ENCODE measurements at regions not wholly inside any gene's neighbourhood (a gene's known extent, or its start where the extent isn't known, plus 50 kb on each side); places are given as distances from the start of the nearest gene placed in this dataset.

DNA sequence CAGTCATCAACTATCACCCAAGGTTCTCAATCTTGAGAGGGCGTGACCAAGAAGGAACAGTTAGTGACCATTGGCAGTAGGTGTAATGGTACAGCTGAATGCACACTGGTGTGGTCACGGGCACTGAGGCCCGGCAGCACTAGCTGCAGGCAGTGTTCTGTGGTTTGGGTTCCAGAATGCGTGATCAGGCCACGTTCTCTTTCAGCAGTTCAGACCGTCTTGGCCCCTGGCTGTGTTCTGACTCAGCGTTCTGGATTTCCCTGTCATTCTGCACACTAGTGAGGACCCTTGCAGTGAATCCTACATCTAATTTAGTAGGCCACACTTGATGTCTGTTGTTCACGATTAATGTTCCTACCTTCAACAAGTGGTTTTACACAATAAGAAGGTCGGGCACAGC lies 220.5 kb upstream of the SLCO3A1 start:
- POLR2A ChIA-PET, result no interaction called here
- TF ChIP-seq, protein P1, sequence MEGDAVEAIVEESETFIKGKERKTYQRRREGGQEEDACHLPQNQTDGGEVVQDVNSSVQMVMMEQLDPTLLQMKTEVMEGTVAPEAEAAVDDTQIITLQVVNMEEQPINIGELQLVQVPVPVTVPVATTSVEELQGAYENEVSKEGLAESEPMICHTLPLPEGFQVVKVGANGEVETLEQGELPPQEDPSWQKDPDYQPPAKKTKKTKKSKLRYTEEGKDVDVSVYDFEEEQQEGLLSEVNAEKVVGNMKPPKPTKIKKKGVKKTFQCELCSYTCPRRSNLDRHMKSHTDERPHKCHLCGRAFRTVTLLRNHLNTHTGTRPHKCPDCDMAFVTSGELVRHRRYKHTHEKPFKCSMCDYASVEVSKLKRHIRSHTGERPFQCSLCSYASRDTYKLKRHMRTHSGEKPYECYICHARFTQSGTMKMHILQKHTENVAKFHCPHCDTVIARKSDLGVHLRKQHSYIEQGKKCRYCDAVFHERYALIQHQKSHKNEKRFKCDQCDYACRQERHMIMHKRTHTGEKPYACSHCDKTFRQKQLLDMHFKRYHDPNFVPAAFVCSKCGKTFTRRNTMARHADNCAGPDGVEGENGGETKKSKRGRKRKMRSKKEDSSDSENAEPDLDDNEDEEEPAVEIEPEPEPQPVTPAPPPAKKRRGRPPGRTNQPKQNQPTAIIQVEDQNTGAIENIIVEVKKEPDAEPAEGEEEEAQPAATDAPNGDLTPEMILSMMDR (IDR thresholded peaks at IDR 0.05; ENCODE audit: control extremely low read depth, extremely low read depth, low read depth, missing control alignments), result no peak
- CTCF ChIA-PET, result no interaction called here
- no peak for DNase-seq (ENCODE audit: extremely low spot score)

DNA sequence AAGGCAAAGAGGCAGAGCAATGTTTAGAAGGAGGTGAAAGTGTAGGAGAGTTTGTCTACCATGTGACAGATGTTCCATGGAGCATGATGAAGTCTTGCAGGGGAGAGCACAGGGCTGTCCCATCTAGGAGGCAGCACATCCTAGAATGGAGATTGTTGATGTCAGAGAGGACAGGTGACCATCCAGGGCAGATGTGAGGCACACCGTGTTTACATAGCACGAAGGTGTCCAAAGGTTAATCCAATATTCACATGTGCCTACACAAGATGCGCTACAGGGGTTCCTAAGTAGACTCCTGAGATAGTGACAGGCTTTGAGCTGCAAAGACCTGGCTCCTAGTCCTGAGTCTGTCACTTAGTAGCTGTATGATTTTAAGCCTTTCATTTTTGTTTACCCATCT lies 219.3 kb upstream of the SLCO3A1 start:
- POLR2A ChIA-PET, result no interaction called here
- DNase-seq (ENCODE audit: extremely low spot score), result no peak
- CTCF ChIA-PET, result no interaction called here
- TF ChIP-seq, protein P1 (IDR thresholded peaks at IDR 0.05; ENCODE audit: control extremely low read depth, extremely low read depth, low read depth, missing control alignments), result no peak

DNA sequence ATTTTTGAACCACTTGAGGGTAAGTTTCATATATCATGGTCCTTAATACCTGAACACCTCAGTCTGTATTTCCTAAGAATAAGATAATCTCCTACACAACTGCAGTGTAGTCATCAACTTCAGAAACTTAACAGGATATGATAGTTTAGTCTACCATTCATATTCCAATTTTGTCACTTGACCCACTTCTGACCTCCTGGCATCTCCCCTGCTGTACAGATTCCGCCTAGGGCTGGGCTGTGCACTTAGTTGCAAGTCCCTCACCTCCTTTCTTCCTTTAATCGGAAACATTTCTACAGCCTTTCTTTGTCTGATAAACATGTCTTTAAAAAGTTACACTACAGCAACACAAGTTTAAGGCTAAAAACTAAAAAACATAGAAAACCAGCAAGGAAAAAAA lies 218.4 kb upstream of the SLCO3A1 start:
- CTCF ChIA-PET, result no interaction called here
- TF ChIP-seq, protein P1 (IDR thresholded peaks at IDR 0.05; ENCODE audit: control extremely low read depth, extremely low read depth, low read depth, missing control alignments), result no peak
- POLR2A ChIA-PET, result no interaction called here
- no peak for DNase-seq (ENCODE audit: extremely low spot score)

DNA sequence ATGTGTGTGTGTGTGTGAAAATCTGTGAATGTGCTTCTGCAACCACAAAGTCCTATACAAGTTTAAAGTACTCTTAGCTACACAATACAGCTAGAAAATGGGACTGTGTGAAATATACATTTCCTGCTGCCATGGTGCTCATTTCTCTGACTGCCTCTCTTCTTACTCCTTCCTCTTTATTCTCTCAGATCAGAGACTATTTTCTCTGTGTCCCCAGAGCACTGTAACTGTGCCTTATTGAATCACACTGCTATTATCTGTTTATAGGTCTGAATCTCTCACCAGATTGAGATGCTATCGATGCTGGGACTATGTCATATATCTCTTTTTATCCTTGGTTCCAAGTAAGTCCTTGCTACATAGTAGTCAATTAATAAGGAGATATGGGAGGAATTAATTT lies 217.9 kb upstream of the SLCO3A1 start:
- POLR2A ChIA-PET, result no interaction called here
- CTCF ChIA-PET, result no interaction called here
- TF ChIP-seq, protein P1 (IDR thresholded peaks at IDR 0.05; ENCODE audit: control extremely low read depth, extremely low read depth, low read depth, missing control alignments), result no peak
- no peak for DNase-seq (ENCODE audit: extremely low spot score)

DNA sequence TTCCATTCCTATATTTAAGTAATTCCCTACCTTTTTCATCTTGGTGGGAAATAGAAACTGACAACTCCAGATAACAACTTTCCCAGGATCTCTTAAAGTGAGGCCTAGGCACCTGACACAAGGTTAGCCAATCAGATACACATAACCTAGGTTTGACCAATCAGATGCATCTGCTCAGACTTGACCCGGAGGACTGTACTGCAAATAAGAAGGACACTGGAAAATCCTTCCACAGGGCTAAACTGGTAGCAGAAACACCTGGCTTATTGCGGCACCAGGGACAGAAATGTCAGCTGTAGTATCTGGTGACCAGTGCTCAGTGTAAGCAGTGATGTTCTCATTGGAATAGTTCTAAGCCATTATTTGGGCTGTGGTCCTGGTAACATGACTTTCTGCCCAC lies 204.5 kb upstream of the SLCO3A1 start:
- DNase-seq (ENCODE audit: extremely low spot score), result no peak
- CTCF ChIA-PET, result no interaction called here
- POLR2A ChIA-PET, result no interaction called here
- TF ChIP-seq, protein P1 (IDR thresholded peaks at IDR 0.05; ENCODE audit: control extremely low read depth, extremely low read depth, low read depth, missing control alignments), result no peak

DNA sequence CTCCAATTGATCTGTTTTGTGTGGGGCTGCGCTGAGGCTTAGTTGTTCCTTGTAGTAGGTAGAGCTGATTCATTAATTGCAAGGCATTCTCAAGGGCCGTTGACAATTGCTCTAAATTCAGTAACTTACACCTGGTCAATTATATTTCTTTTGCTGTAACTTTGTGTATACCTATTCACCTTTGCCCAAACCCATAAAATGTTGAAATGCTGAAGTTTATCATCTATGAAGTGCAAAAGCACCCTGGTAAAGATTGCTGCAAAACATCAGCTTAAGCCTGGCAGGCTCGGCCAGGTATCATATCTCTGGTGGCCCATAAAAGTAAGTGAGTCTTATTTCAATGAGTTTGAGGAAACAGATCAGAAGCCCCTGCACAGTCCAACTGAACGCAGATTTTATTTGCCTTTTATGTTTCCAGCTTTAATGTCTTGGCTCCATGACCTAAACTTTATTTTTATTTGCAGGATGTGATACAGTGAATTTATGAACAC lies 203.6 kb upstream of the SLCO3A1 start:
- TF ChIP-seq, protein P1 (IDR thresholded peaks at IDR 0.05; ENCODE audit: control extremely low read depth, extremely low read depth, low read depth, missing control alignments), result no peak
- ChIA-PET POLR2A (no interaction called here), CTCF (interaction anchor here (1.5 kb wide), 1 partner anchor 56 kb away, joined by 4 read pairs; no protein-coding TSS in a partner anchor)
- DNase-seq (ENCODE audit: extremely low spot score), result no peak

DNA sequence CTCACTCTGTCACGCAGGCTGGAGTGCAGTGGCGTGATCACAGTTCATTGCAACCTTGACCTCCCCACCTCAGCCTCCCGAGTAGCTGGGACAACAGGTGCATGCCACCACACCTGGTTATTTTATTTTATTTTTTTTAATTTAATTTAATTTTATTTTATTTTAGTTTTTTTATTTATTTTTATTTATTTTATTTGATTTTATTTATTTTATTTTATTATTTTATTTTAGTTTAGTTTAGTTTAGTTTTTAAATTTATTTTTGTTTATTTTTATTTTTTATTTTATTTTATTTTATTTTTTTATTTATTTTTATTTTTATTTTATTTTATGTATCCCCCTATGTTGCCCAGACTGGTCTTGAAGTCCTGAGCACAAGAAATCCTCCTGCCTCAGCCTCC lies 202.3 kb upstream of the SLCO3A1 start:
- ChIA-PET CTCF (interaction anchor here (1.5 kb wide), 1 partner anchor 55 kb away, joined by 4 read pairs; no protein-coding TSS in a partner anchor), POLR2A (no interaction called here)
- DNase-seq (ENCODE audit: extremely low spot score), result no peak
- TF ChIP-seq, protein P1 (IDR thresholded peaks at IDR 0.05; ENCODE audit: control extremely low read depth, extremely low read depth, low read depth, missing control alignments), result no peak

Data from GM10248 (cell line).